ENCODE measurements at regions not wholly inside any gene's neighbourhood (a gene's known extent, or its start where the extent isn't known, plus 50 kb on each side); places are given as distances from the start of the nearest gene placed in this dataset.

GRCh38 chr1:239775466-239775865 is 316.2 kb upstream of the FMN2 start:
- TF ChIP-seq CTCF (IDR thresholded peaks at IDR 0.05; ENCODE audit: unreplicated experiment): no peak
- H3K4me1 Mint-ChIP-seq: peaks cover 23% of the 10 kb centered on the region
- no peaks in the 10 kb centered on the region for H3K36me3 Mint-ChIP-seq
- DNase-seq (ENCODE audit: low spot score in 2 of 2, unreplicated experiment in 2 of 2): no peak
- H3K4me3 Mint-ChIP-seq: no peak overlapping the region
- no peaks in the 10 kb centered on the region for H3K27me3 Mint-ChIP-seq (ENCODE audit: low read depth)
- H3K27ac Mint-ChIP-seq: no peak overlapping the region
- H3K9me3 Mint-ChIP-seq: peaks cover 4% of the 10 kb centered on the region

DNA sequence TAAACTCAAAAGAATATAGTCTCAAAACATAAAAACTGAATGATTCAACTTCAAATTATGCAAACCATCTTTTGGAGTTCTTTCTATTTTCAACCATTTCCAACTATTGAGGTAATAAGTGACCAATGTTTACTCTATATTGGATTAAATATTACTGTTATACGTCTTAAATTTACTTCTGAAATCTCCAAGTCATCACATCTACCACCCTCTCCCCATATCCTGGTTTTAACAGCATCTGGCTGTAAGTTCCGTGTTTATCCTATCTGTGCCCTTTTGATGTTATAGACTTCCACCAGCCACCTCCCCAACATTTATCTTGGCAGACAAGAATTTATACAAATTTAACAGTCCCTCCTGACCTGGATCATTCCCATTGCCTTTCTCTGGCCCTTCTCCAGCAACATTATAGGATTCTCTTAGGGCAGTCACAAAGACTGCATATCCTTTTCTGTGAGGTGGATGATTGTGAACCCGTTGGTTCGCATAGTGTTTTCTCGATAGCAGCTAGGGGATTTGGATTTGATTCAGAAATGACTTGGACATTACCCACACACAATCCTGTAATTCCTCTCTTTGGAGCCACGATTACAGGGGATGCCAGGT is 313.4 kb upstream of the FMN2 start:
- DNase-seq (ENCODE audit: low spot score in 2 of 2, unreplicated experiment in 2 of 2): no peak
- no peaks in the 10 kb centered on the region for H3K27me3 Mint-ChIP-seq (ENCODE audit: low read depth)

GRCh38 chr1:239779962-239780361 is 311.7 kb upstream of the FMN2 start:
- Mint-ChIP-seq H3K27me3 (ENCODE audit: low read depth) (no peaks in the 10 kb centered on the region), H3K9me3 (peaks cover 28% of the 10 kb centered on the region), H3K36me3 (no peaks in the 10 kb centered on the region), H3K4me1 (peaks cover 4% of the 10 kb centered on the region), H3K4me3 (no peak overlapping the region), H3K27ac (no peak overlapping the region)
- no peak for TF ChIP-seq CTCF (IDR thresholded peaks at IDR 0.05; ENCODE audit: unreplicated experiment)
- DNase-seq (ENCODE audit: low spot score in 2 of 2, unreplicated experiment in 2 of 2): no peak

More for the DNA sequence above, 313.4 kb upstream of the FMN2 start:
- Mint-ChIP-seq H3K27ac (no peak overlapping the region), H3K4me3 (no peak overlapping the region), H3K4me1 (peaks cover 12% of the 10 kb centered on the region), H3K9me3 (peaks cover 24% of the 10 kb centered on the region), H3K36me3 (no peaks in the 10 kb centered on the region)
- TF ChIP-seq CTCF (IDR thresholded peaks at IDR 0.05; ENCODE audit: unreplicated experiment): no peak

- no peak for DNase-seq (ENCODE audit: low spot score in 2 of 2, unreplicated experiment in 2 of 2)
Observed at GRCh38 chr1:239784896-239785295, 306.8 kb upstream of the FMN2 start.

GRCh38 chr1:239785576-239785975 is 306.1 kb upstream of the FMN2 start:
- TF ChIP-seq CTCF (IDR thresholded peaks at IDR 0.05; ENCODE audit: unreplicated experiment): no peak
- peaks cover 2% of the 10 kb centered on the region for H3K36me3 Mint-ChIP-seq
- no peaks in the 10 kb centered on the region for H3K4me1 Mint-ChIP-seq
- H3K9me3 Mint-ChIP-seq: peaks cover 33% of the 10 kb centered on the region
- no peak overlapping the region for H3K4me3 Mint-ChIP-seq
- no peak overlapping the region for H3K27ac Mint-ChIP-seq
- no peaks in the 10 kb centered on the region for H3K27me3 Mint-ChIP-seq (ENCODE audit: low read depth)
- DNase-seq (ENCODE audit: low spot score in 2 of 2, unreplicated experiment in 2 of 2): no peak

More at GRCh38 chr1:239784896-239785295, 306.8 kb upstream of the FMN2 start:
- H3K4me3 Mint-ChIP-seq: no peak overlapping the region
- no peaks in the 10 kb centered on the region for H3K4me1 Mint-ChIP-seq
- H3K9me3 Mint-ChIP-seq: peaks cover 27% of the 10 kb centered on the region
- no peak overlapping the region for H3K27ac Mint-ChIP-seq
- TF ChIP-seq CTCF (IDR thresholded peaks at IDR 0.05; ENCODE audit: unreplicated experiment): no peak
- no peaks in the 10 kb centered on the region for H3K27me3 Mint-ChIP-seq (ENCODE audit: low read depth)
- H3K36me3 Mint-ChIP-seq: no peaks in the 10 kb centered on the region

DNA sequence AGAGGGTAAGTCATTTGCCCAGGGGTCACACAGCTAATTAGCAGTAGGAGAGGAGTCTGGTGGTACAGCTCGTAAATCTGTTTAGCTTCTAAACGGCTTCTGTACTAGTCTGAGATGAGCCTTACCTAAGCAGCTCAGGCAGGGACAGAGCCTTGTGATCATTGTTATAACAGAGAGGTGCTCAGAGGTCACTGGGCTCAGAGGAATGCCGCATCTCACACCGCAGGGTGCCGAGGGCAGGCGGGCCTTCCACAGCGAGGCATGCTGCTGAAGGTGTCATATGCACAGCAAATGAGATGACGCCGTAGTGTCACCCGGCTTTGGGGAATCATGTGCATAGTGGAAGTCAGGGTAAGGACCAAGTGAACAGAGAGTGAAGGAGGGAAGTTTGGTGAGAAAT is 305.2 kb upstream of the FMN2 start:
- Mint-ChIP-seq H3K4me3 (no peak overlapping the region), H3K27me3 (ENCODE audit: low read depth) (no peaks in the 10 kb centered on the region), H3K27ac (no peak overlapping the region), H3K9me3 (peaks cover 26% of the 10 kb centered on the region), H3K36me3 (peaks cover 2% of the 10 kb centered on the region), H3K4me1 (no peaks in the 10 kb centered on the region)
- no peak for TF ChIP-seq CTCF (IDR thresholded peaks at IDR 0.05; ENCODE audit: unreplicated experiment)
- DNase-seq (ENCODE audit: low spot score in 2 of 2, unreplicated experiment in 2 of 2): no peak

Data from mesothelial cell of epicardium (in vitro differentiated cells).